ENCODE measurements at regions not wholly inside any gene's neighbourhood (a gene's known extent, or its start where the extent isn't known, plus 50 kb on each side); places are given as distances from the start of the nearest gene placed in this dataset.

GRCh38 chr6:147005499-147005898 lies 198.7 kb upstream of the STXBP5 start:
- Histone ChIP-seq H3K9me3 (ENCODE audit: control insufficient read depth in 4 of 4, insufficient read depth in 3 of 4, low read length in 3 of 4) (peaks cover 0 to 7% (median 0%) of the 10 kb centered on the region in 4 donors), H3K9ac (ENCODE audit: insufficient read depth in 1 of 2, low read length in 2 of 2) (no peak overlapping the region), H3K27me3 (ENCODE audit: control insufficient read depth in 3 of 3, insufficient read depth in 3 of 3, low read length in 2 of 3) (no peaks in the 10 kb centered on the region), H3K36me3 (ENCODE audit: control insufficient read depth in 4 of 4, insufficient read depth in 4 of 4, low read length in 4 of 4) (no peaks in the 10 kb centered on the region), H3K27ac (ENCODE audit: low read depth in 1 of 2, low read length in 1 of 2) (no peak overlapping the region), H3K4me3 (no peak overlapping the region), H3K4me1 (ENCODE audit: control insufficient read depth in 5 of 5, insufficient read depth in 5 of 5, low read length in 5 of 5) (no peaks in the 10 kb centered on the region)
- no peak for ATAC-seq (ENCODE audit: insufficient read depth, low FRiP score)
- no peak for DNase-seq
- TF ChIP-seq, protein P1, sequence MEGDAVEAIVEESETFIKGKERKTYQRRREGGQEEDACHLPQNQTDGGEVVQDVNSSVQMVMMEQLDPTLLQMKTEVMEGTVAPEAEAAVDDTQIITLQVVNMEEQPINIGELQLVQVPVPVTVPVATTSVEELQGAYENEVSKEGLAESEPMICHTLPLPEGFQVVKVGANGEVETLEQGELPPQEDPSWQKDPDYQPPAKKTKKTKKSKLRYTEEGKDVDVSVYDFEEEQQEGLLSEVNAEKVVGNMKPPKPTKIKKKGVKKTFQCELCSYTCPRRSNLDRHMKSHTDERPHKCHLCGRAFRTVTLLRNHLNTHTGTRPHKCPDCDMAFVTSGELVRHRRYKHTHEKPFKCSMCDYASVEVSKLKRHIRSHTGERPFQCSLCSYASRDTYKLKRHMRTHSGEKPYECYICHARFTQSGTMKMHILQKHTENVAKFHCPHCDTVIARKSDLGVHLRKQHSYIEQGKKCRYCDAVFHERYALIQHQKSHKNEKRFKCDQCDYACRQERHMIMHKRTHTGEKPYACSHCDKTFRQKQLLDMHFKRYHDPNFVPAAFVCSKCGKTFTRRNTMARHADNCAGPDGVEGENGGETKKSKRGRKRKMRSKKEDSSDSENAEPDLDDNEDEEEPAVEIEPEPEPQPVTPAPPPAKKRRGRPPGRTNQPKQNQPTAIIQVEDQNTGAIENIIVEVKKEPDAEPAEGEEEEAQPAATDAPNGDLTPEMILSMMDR (IDR thresholded peaks at IDR 0.05; ENCODE audit: control extremely low read depth, extremely low read depth) = no peak

DNA sequence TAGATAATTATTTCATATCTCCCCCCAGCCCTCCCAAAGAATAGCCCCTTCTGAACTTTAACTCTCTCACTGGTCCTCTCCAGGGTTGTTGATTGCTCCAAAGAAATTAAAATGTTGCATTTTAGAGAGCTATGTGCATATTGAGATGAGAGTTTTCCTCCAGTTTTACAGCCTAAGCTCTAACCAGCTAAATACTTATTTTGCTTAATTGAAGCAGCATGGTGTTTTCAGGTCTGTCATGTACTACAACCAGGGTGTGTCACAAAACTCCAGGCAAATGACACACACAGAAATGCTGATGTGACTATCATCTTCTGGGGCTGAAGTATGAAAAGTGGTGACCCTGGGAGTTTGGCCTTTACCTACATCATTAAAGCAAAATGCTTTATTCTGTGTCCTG lies 196.8 kb upstream of the STXBP5 start:
- no peaks in the 10 kb centered on the region for H3K36me3 ChIP-seq (ENCODE audit: control insufficient read depth in 4 of 4, insufficient read depth in 4 of 4, low read length in 4 of 4)
- H3K9ac ChIP-seq (ENCODE audit: insufficient read depth in 1 of 2, low read length in 2 of 2) = no peak overlapping the region
- no peaks in the 10 kb centered on the region for H3K4me1 ChIP-seq (ENCODE audit: control insufficient read depth in 5 of 5, insufficient read depth in 5 of 5, low read length in 5 of 5)
- TF ChIP-seq, protein P1 (IDR thresholded peaks at IDR 0.05; ENCODE audit: control extremely low read depth, extremely low read depth) = no peak
- DNase-seq (no peak), ATAC-seq (ENCODE audit: insufficient read depth, low FRiP score) (no peak)
- no peaks in the 10 kb centered on the region for H3K27me3 ChIP-seq (ENCODE audit: control insufficient read depth in 3 of 3, insufficient read depth in 3 of 3, low read length in 2 of 3)
- H3K27ac ChIP-seq (ENCODE audit: low read depth in 1 of 2, low read length in 1 of 2) = no peak overlapping the region
- H3K4me3 ChIP-seq = no peak overlapping the region
- peaks cover 0 to 7% (median 0%) of the 10 kb centered on the region in 4 donors for H3K9me3 ChIP-seq (ENCODE audit: control insufficient read depth in 4 of 4, insufficient read depth in 3 of 4, low read length in 3 of 4)

GRCh38 chr6:147009358-147009757 lies 194.9 kb upstream of the STXBP5 start:
- no peak overlapping the region for H3K4me3 ChIP-seq
- H3K27ac ChIP-seq (ENCODE audit: low read depth in 1 of 2, low read length in 1 of 2) = no peak overlapping the region
- 95 to 98% methylated on average over 2 of the region's 2 CpGs for WGBS, 2 donors
- ATAC-seq (ENCODE audit: insufficient read depth, low FRiP score) = no peak
- no peaks in the 10 kb centered on the region for H3K36me3 ChIP-seq (ENCODE audit: control insufficient read depth in 4 of 4, insufficient read depth in 4 of 4, low read length in 4 of 4)
- no peak overlapping the region for H3K9ac ChIP-seq (ENCODE audit: insufficient read depth in 1 of 2, low read length in 2 of 2)
- peaks cover 0 to 7% (median 0%) of the 10 kb centered on the region in 4 donors for H3K9me3 ChIP-seq (ENCODE audit: control insufficient read depth in 4 of 4, insufficient read depth in 3 of 4, low read length in 3 of 4)
- no peak for DNase-seq
- TF ChIP-seq, protein P1 (IDR thresholded peaks at IDR 0.05; ENCODE audit: control extremely low read depth, extremely low read depth) = no peak
- no peaks in the 10 kb centered on the region for H3K27me3 ChIP-seq (ENCODE audit: control insufficient read depth in 3 of 3, insufficient read depth in 3 of 3, low read length in 2 of 3)
- H3K4me1 ChIP-seq (ENCODE audit: control insufficient read depth in 5 of 5, insufficient read depth in 5 of 5, low read length in 5 of 5) = no peaks in the 10 kb centered on the region

DNA sequence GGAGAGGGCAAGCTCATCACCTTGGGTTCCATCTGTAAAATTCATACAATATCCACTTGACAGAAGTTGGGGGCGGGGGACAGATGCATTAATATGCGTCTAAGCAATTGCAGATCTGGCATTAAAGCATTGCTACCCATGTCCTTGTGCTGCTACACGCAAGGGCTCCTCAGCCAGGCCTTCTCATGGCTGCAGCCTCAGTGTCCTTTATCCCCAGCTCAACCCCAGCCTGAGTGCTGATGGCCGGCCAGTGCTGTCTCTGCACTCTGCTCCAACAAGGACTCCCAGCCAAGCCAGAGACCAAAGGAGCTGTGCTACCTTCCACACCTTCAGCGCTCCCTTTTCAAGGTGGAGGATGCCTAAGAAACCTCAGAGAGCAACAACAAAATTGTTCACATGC lies 188.5 kb upstream of the STXBP5 start:
- Histone ChIP-seq H3K9me3 (ENCODE audit: control insufficient read depth in 4 of 4, insufficient read depth in 3 of 4, low read length in 3 of 4) (no peaks in the 10 kb centered on the region), H3K4me3 (no peak overlapping the region), H3K36me3 (ENCODE audit: control insufficient read depth in 4 of 4, insufficient read depth in 4 of 4, low read length in 4 of 4) (no peaks in the 10 kb centered on the region), H3K27ac (ENCODE audit: low read depth in 1 of 2, low read length in 1 of 2) (no peak overlapping the region), H3K4me1 (ENCODE audit: control insufficient read depth in 5 of 5, insufficient read depth in 5 of 5, low read length in 5 of 5) (no peaks in the 10 kb centered on the region), H3K9ac (ENCODE audit: insufficient read depth in 1 of 2, low read length in 2 of 2) (no peak overlapping the region), H3K27me3 (ENCODE audit: control insufficient read depth in 3 of 3, insufficient read depth in 3 of 3, low read length in 2 of 3) (no peaks in the 10 kb centered on the region)
- ATAC-seq (ENCODE audit: insufficient read depth, low FRiP score) (no peak), DNase-seq (no peak)
- WGBS, 2 donors = 96 to 98% methylated on average over 5 of the region's 5 CpGs
- TF ChIP-seq, protein P1 (IDR thresholded peaks at IDR 0.05; ENCODE audit: control extremely low read depth, extremely low read depth) = no peak

All from lung (tissue), 11 donors.